AG04449 (cell line): ENCODE measurements at regions not wholly inside any gene's neighbourhood (a gene's known extent, or its start where the extent isn't known, plus 50 kb on each side); places are given as distances from the start of the nearest gene placed in this dataset.

Experiments
- CTCF ChIA-PET: fragments of 350-600 bp; formaldehyde crosslinking; extraction: SDS; loops from one replicate; lab custom pipeline; 2021; ENCODE audit warnings: antibody characterized with exemption; lab: Yijun Ruan, JAX
- POLR2A ChIA-PET: fragments of 400-600, 350-600 bp; formaldehyde crosslinking; extraction: SDS; loops from one replicate; lab custom pipeline; 2020; ENCODE audit warnings: antibody characterized with exemption, inconsistent platforms; lab: Yijun Ruan, JAX
- DNase-seq: peaks from one replicate; pipeline ENCODE4 v3.0.0-alpha.2; 2010; ENCODE audit warnings: low read depth, low spot score
- H3K4me3 ChIP-seq: 2 replicates; pipeline ENCODE4 v1.5.1; 2011; ENCODE audit warnings: low read depth, mild to moderate bottlenecking, control low read depth, low read length
- CTCF ChIP-seq: IDR thresholded peaks from one replicate; pipeline ENCODE4 v1.5.1; 2011; ENCODE audit warnings: mild to moderate bottlenecking, moderate library complexity, low read length, control low read depth, inconsistent platforms; ENCODE audit not compliant: insufficient read depth; ENCODE audit errors: missing control alignments

GRCh38 chr17:13244513-13244912, 226.7 kb upstream of the ELAC2 start:
- no peak overlapping the region for H3K4me3 ChIP-seq
- no peak for DNase-seq
- ChIA-PET POLR2A (no interaction called here), CTCF (interaction anchor here (0.9 kb wide), 1 partner anchor 9 kb away, joined by 3 read pairs; no protein-coding TSS in a partner anchor)
- no peak for TF ChIP-seq CTCF

GRCh38 chr17:13243585-13243984, 225.8 kb upstream of the ELAC2 start:
- no peak for TF ChIP-seq CTCF
- CTCF ChIA-PET: no interaction called here
- POLR2A ChIA-PET: no interaction called here
- DNase-seq: no peak
- H3K4me3 ChIP-seq: no peak overlapping the region

GRCh38 chr17:13240851-13241250, 223.0 kb upstream of the ELAC2 start:
- ChIA-PET POLR2A (no interaction called here), CTCF (no interaction called here)
- H3K4me3 ChIP-seq: no peak overlapping the region
- TF ChIP-seq CTCF: no peak
- DNase-seq: no peak

GRCh38 chr17:13230350-13231264, 212.8 kb upstream of the ELAC2 start:
- POLR2A ChIA-PET: no interaction called here
- DNase-seq: no peak
- CTCF ChIA-PET: interaction anchor here (0.8 to 0.9 kb wide), 2 partner anchors 10 to 116 kb away, joined by 3 to 4 read pairs; no protein-coding TSS in a partner anchor
- no peak overlapping the region for H3K4me3 ChIP-seq
- no peak for TF ChIP-seq CTCF

- no peak for TF ChIP-seq CTCF
- DNase-seq: no peak
- POLR2A ChIA-PET: no interaction called here
- CTCF ChIA-PET: no interaction called here
- H3K4me3 ChIP-seq: no peak overlapping the region
Observed at GRCh38 chr17:13228225-13228624, 210.4 kb upstream of the ELAC2 start.

- no peak overlapping the region for H3K4me3 ChIP-seq
- ChIA-PET CTCF (interaction anchor here (0.8 kb wide), 1 partner anchor 193 kb away, joined by 3 read pairs; no protein-coding TSS in a partner anchor), POLR2A (no interaction called here)
- TF ChIP-seq CTCF: no peak
- no peak for DNase-seq
Observed at GRCh38 chr17:13222975-13223374, 205.1 kb upstream of the ELAC2 start.
